ENCODE measurements at regions not wholly inside any gene's neighbourhood (a gene's known extent, or its start where the extent isn't known, plus 50 kb on each side); places are given as distances from the start of the nearest gene placed in this dataset.

GRCh38 chr2:176613323-176613987 is 344.2 kb downstream of the MTX2 start:
- TF ChIP-seq, protein P1, sequence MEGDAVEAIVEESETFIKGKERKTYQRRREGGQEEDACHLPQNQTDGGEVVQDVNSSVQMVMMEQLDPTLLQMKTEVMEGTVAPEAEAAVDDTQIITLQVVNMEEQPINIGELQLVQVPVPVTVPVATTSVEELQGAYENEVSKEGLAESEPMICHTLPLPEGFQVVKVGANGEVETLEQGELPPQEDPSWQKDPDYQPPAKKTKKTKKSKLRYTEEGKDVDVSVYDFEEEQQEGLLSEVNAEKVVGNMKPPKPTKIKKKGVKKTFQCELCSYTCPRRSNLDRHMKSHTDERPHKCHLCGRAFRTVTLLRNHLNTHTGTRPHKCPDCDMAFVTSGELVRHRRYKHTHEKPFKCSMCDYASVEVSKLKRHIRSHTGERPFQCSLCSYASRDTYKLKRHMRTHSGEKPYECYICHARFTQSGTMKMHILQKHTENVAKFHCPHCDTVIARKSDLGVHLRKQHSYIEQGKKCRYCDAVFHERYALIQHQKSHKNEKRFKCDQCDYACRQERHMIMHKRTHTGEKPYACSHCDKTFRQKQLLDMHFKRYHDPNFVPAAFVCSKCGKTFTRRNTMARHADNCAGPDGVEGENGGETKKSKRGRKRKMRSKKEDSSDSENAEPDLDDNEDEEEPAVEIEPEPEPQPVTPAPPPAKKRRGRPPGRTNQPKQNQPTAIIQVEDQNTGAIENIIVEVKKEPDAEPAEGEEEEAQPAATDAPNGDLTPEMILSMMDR (IDR thresholded peaks at IDR 0.05): no peak
- no peak for TF ChIP-seq POLR2A (IDR thresholded peaks at IDR 0.05)
